ENCODE measurements at regions not wholly inside any gene's neighbourhood (a gene's known extent, or its start where the extent isn't known, plus 50 kb on each side); places are given as distances from the start of the nearest gene placed in this dataset.

- DNase-seq (ENCODE audit: low read depth in 2 of 2): no peak
Observed at GRCh38 chr1:172887162-172887561, 163.6 kb downstream of the TNFSF18 start.

GRCh38 chr1:172893146-172893841 is 157.4 kb downstream of the TNFSF18 start:
- no peak for DNase-seq (ENCODE audit: low read depth in 2 of 2)

GRCh38 chr1:172894349-172895049 is 156.2 kb downstream of the TNFSF18 start:
- DNase-seq (ENCODE audit: low read depth in 2 of 2): no peak

GRCh38 chr1:172895050-172895460 is 155.7 kb downstream of the TNFSF18 start:
- DNase-seq (ENCODE audit: low read depth in 2 of 2): no peak

- no peak for DNase-seq (ENCODE audit: low read depth in 2 of 2)
Observed at GRCh38 chr1:172895761-172896160, 155.0 kb downstream of the TNFSF18 start.

- DNase-seq (ENCODE audit: low read depth in 2 of 2): no peak
Observed at GRCh38 chr1:172897738-172898137, 153.0 kb downstream of the TNFSF18 start.

GRCh38 chr1:172898866-172899265 is 151.9 kb downstream of the TNFSF18 start:
- no peak for DNase-seq (ENCODE audit: low read depth in 2 of 2)

GRCh38 chr1:172900376-172900997 is 150.3 kb downstream of the TNFSF18 start:
- DNase-seq (ENCODE audit: low read depth in 2 of 2): no peak

GRCh38 chr1:172902200-172902599 is 148.5 kb downstream of the TNFSF18 start:
- no peak for DNase-seq (ENCODE audit: low read depth in 2 of 2)

- DNase-seq (ENCODE audit: low read depth in 2 of 2): no peak
Observed at GRCh38 chr1:172902861-172903381, 147.8 kb downstream of the TNFSF18 start.

- no peak for DNase-seq (ENCODE audit: low read depth in 2 of 2)
Observed at GRCh38 chr1:172903581-172904220, 147.0 kb downstream of the TNFSF18 start.

GRCh38 chr1:172905452-172905851 is 145.3 kb downstream of the TNFSF18 start:
- DNase-seq (ENCODE audit: low read depth in 2 of 2): no peak

GRCh38 chr1:172906778-172907592 is 143.8 kb downstream of the TNFSF18 start:
- DNase-seq (ENCODE audit: low read depth in 2 of 2): no peak

GRCh38 chr1:172907834-172908326 is 142.9 kb downstream of the TNFSF18 start:
- no peak for DNase-seq (ENCODE audit: low read depth in 2 of 2)

GRCh38 chr1:172909606-172910326 is 141.0 kb downstream of the TNFSF18 start:
- DNase-seq (ENCODE audit: low read depth in 2 of 2): no peak

GRCh38 chr1:172912765-172913260 is 137.9 kb downstream of the TNFSF18 start:
- DNase-seq (ENCODE audit: low read depth in 2 of 2): no peak

- DNase-seq (ENCODE audit: low read depth in 2 of 2): no peak
Observed at GRCh38 chr1:172914501-172915144, 136.1 kb downstream of the TNFSF18 start.

GRCh38 chr1:172915271-172915670 is 135.5 kb downstream of the TNFSF18 start:
- DNase-seq (ENCODE audit: low read depth in 2 of 2): no peak

- DNase-seq (ENCODE audit: low read depth in 2 of 2): no peak
Observed at GRCh38 chr1:172916116-172916515, 134.6 kb downstream of the TNFSF18 start.

- no peak for DNase-seq (ENCODE audit: low read depth in 2 of 2)
Observed at GRCh38 chr1:172917972-172918371, 132.8 kb downstream of the TNFSF18 start.

All from stimulated activated CD4-positive, alpha-beta T cell treated with anti-CD3 and anti-CD28 coated beads, Interleukin-12 subunit alpha, Interleukin-12 subunit beta, amount 100 ng/mL, for 24 hours (primary cell).